RWPE2 (cell line): ENCODE measurements at regions not wholly inside any gene's neighbourhood (a gene's known extent, or its start where the extent isn't known, plus 50 kb on each side); places are given as distances from the start of the nearest gene placed in this dataset.

Experiments used
- ATAC-seq: fragments of 200-7000 bp; cut with Tn5 transposase; 3 replicates; pipeline ENCODE4 v1.9.1; 2021; ENCODE audit warnings: low read depth
- DNase-seq: peaks from one replicate; pipeline ENCODE4 v3.0.0-alpha.2; 2020; ENCODE audit warnings: low spot score
- H3K27ac ChIP-seq: fragments of 450-650 bp; 2 replicates; pipeline ENCODE4 v1.5.1; 2017; ENCODE audit warnings: mild to moderate bottlenecking; ENCODE audit not compliant: poor library complexity, severe bottlenecking
- H3K27me3 ChIP-seq: fragments of 250-450 bp; sonication (Bioruptor Pico); 2 replicates; pipeline ENCODE4 v1.5.1; 2021; ENCODE audit warnings: mild to moderate bottlenecking, moderate library complexity; ENCODE audit not compliant: insufficient read depth, poor library complexity, severe bottlenecking
- H3K36me3 ChIP-seq: fragments of 250-450 bp; sonication (Bioruptor Pico); 2 replicates; pipeline ENCODE4 v1.5.1; 2020; ENCODE audit warnings: low read depth, mild to moderate bottlenecking, moderate library complexity
- H3K4me1 ChIP-seq: fragments of 250-450 bp; sonication (Bioruptor Pico); 2 replicates; pipeline ENCODE4 v1.5.1; 2021; ENCODE audit warnings: mild to moderate bottlenecking, moderate library complexity; ENCODE audit not compliant: insufficient read depth, poor library complexity, severe bottlenecking
- H3K4me3 ChIP-seq: fragments of 250-450 bp; sonication (Bioruptor Pico); 2 replicates; pipeline ENCODE4 v1.5.1; 2021; ENCODE audit warnings: mild to moderate bottlenecking, moderate library complexity; ENCODE audit not compliant: severe bottlenecking
- H3K9me3 ChIP-seq: fragments of 250-450 bp; sonication (Bioruptor Pico); 2 replicates; pipeline ENCODE4 v1.5.1; 2021; ENCODE audit warnings: mild to moderate bottlenecking, moderate library complexity; ENCODE audit not compliant: severe bottlenecking
- TF ChIP-seq, protein P1 (sequence below): fragments of 450-650 bp; IDR thresholded peaks from one replicate; pipeline ENCODE4 v1.5.1; 2017; ENCODE audit warnings: mild to moderate bottlenecking, moderate library complexity; ENCODE audit not compliant: poor library complexity, severe bottlenecking

DNA sequence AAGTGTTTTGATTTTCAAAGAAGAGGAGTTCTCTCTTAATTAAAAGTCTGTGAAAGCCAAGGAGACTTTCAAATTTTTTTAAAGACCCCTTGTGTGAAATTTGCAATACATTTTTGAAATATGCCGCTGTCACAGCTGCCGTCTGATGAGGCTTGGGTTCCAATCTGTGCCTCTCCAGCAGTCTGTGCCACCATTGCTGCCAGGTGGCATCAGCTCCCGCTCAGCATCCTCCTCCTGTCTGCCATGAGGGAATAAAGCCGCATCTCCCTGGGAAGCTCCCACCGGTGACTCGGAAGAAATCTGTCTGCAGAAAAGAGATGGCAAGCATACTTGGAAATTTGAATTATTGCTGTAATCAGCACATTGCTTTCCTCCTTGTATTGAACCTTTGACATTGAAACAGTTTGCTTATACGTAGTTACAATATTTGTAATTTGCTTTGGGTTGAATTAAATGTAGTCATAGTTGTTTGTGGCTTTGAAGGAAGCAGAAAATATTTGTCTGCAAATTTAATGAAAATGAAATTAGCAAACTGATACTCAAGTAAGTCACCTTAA is 145.7 kb upstream of the SNX2 start:
- Histone ChIP-seq H3K27me3 (no peaks in the 10 kb centered on the region), H3K9me3 (no peaks in the 10 kb centered on the region), H3K4me3 (no peak overlapping the region), H3K27ac (no peak overlapping the region), H3K4me1 (no peaks in the 10 kb centered on the region), H3K36me3 (no peaks in the 10 kb centered on the region)
- DNase-seq, result no peak
- TF ChIP-seq, protein P1, sequence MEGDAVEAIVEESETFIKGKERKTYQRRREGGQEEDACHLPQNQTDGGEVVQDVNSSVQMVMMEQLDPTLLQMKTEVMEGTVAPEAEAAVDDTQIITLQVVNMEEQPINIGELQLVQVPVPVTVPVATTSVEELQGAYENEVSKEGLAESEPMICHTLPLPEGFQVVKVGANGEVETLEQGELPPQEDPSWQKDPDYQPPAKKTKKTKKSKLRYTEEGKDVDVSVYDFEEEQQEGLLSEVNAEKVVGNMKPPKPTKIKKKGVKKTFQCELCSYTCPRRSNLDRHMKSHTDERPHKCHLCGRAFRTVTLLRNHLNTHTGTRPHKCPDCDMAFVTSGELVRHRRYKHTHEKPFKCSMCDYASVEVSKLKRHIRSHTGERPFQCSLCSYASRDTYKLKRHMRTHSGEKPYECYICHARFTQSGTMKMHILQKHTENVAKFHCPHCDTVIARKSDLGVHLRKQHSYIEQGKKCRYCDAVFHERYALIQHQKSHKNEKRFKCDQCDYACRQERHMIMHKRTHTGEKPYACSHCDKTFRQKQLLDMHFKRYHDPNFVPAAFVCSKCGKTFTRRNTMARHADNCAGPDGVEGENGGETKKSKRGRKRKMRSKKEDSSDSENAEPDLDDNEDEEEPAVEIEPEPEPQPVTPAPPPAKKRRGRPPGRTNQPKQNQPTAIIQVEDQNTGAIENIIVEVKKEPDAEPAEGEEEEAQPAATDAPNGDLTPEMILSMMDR, result no peak
- no peak for ATAC-seq

DNA sequence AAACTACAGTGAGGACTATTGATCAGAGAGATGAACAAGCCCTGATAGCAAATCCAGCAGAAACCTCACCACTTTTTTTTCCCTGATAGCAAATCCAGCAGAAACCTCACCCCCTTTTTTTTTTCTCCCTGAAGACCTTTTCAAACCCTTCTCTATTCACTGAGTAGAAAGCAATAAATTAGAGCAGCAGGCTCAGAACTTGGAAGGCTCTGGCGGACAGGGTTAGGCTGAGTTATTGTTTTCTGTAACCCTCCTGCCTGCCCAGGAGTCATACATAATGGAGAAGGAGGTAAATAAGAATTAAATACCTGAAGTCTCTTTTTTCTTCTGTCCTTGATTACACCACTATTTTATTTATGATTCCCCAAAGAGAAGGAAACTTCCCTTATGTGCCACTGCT is 136.3 kb upstream of the SNX2 start:
- TF ChIP-seq, protein P1, result no peak
- Histone ChIP-seq H3K4me3 (no peak overlapping the region), H3K27ac (no peak overlapping the region), H3K27me3 (no peaks in the 10 kb centered on the region), H3K4me1 (no peaks in the 10 kb centered on the region), H3K36me3 (no peaks in the 10 kb centered on the region), H3K9me3 (no peaks in the 10 kb centered on the region)
- DNase-seq, result no peak
- no peak for ATAC-seq

DNA sequence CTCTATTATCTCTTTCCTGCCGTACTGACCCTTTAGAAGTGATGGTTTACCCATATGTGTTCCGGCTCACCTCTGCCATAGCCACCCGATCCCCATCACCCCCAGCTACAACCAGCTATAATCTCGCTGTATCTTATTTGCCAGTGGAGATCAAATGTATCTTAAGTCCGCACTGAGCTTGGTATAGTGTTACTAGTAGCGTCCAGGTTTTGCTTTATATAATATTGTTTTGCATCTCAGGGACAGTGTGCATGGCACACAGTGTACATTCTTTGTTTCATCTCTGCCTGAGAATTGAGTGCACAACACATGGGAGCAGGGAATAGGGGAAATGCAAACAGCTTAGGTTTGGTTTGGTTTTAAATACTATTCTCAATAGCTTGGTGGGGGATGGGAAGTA is 135.8 kb upstream of the SNX2 start:
- Histone ChIP-seq H3K27ac (no peak overlapping the region), H3K36me3 (no peaks in the 10 kb centered on the region), H3K9me3 (no peaks in the 10 kb centered on the region), H3K4me3 (no peak overlapping the region), H3K4me1 (no peaks in the 10 kb centered on the region), H3K27me3 (no peaks in the 10 kb centered on the region)
- TF ChIP-seq, protein P1, result no peak
- no peak for DNase-seq
- no peak for ATAC-seq

DNA sequence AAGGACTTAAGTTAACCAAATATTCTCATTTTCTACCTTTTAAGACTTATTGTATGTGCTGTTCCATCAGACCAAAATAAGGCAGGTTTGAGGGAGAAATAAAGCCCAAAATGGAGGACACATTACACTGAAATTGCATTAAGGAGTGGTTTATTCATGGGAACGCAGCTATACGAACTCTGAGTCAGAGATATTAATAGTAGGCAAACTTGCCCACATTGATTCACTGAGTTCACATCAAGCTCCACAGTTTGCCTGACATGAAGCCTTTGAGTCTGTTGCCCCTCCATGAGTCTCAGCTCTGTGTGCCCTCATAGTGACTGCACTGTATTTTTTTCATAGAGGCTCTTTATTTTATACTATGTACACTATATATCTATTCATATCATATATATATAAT is 135.0 kb upstream of the SNX2 start:
- TF ChIP-seq, protein P1, result no peak
- peak; percentile 58; the same call in 2 of the 3 replicates for ATAC-seq
- no peak overlapping the region for H3K27ac ChIP-seq

DNA sequence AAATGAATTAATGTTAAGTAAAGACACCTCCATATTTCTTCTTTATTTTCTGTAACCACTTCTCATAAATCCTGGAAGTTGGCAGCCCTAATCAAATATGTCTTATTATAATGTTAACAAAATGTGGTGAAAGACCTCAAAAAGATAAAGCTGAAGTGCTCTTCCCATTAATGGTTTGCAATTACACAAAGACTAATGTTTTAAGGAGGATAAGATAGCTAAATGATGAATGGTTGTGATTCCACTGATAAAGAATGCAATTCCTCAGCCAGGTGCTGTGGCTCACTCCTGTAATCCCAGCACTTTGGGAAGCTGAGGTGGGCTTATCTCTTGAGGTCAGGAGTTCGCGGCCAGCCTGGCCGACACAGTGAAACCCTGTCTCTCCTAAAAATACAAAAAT is 125.8 kb upstream of the SNX2 start:
- no peaks in the 10 kb centered on the region for H3K4me1 ChIP-seq
- H3K36me3 ChIP-seq, result no peaks in the 10 kb centered on the region
- peaks cover 12% of the 10 kb centered on the region for H3K27me3 ChIP-seq
- ATAC-seq, result no peak
- no peak for DNase-seq
- TF ChIP-seq, protein P1, result no peak
- no peak overlapping the region for H3K27ac ChIP-seq
- H3K9me3 ChIP-seq, result no peaks in the 10 kb centered on the region
- H3K4me3 ChIP-seq, result no peak overlapping the region

More for the DNA sequence above, 135.0 kb upstream of the SNX2 start:
- no peaks in the 10 kb centered on the region for H3K9me3 ChIP-seq
- no peaks in the 10 kb centered on the region for H3K36me3 ChIP-seq
- no peak for DNase-seq
- no peaks in the 10 kb centered on the region for H3K4me1 ChIP-seq
- peaks cover 3% of the 10 kb centered on the region for H3K27me3 ChIP-seq
- H3K4me3 ChIP-seq, result no peak overlapping the region
